ENCODE measurements at regions not wholly inside any gene's neighbourhood (a gene's known extent, or its start where the extent isn't known, plus 50 kb on each side); places are given as distances from the start of the nearest gene placed in this dataset.

- H3K4me3 ChIP-seq = no peak overlapping the region
- H3K27me3 ChIP-seq = no peaks in the 10 kb centered on the region
- no peak for TF ChIP-seq CTCF (IDR thresholded peaks at IDR 0.05)
- no peaks in the 10 kb centered on the region for H3K4me1 ChIP-seq
- H3K36me3 ChIP-seq = no peaks in the 10 kb centered on the region
- ATAC-seq (no peak), DNase-seq (no peak)
- no peak overlapping the region for H3K27ac ChIP-seq
- H3K9me3 ChIP-seq = peaks cover 4% of the 10 kb centered on the region
- intact Hi-C loops (cut with DNase I) = no loop called here
These were observed 186.5 kb downstream of the LURAP1L start for GRCh38 chr9:12961276-12961809.

GRCh38 chr9:12963537-12963936, 188.7 kb downstream of the LURAP1L start:
- no peak overlapping the region for H3K27ac ChIP-seq
- H3K36me3 ChIP-seq = no peaks in the 10 kb centered on the region
- no peak overlapping the region for H3K4me3 ChIP-seq
- intact Hi-C loops (cut with DNase I) = no loop called here
- DNase-seq = no peak
- TF ChIP-seq CTCF (IDR thresholded peaks at IDR 0.05) = no peak
- no peak for ATAC-seq
- peaks cover 3% of the 10 kb centered on the region for H3K9me3 ChIP-seq
- H3K4me1 ChIP-seq = no peaks in the 10 kb centered on the region
- no peaks in the 10 kb centered on the region for H3K27me3 ChIP-seq

- intact Hi-C loops (cut with DNase I) = no loop called here
- DNase-seq (no peak), ATAC-seq (no peak)
- Histone ChIP-seq H3K27ac (no peak overlapping the region), H3K9me3 (no peaks in the 10 kb centered on the region), H3K36me3 (no peaks in the 10 kb centered on the region), H3K4me1 (no peaks in the 10 kb centered on the region), H3K4me3 (no peak overlapping the region), H3K27me3 (no peaks in the 10 kb centered on the region)
- TF ChIP-seq CTCF (IDR thresholded peaks at IDR 0.05) = no peak
These were observed 189.5 kb downstream of the LURAP1L start for GRCh38 chr9:12964271-12964670.

- no peak overlapping the region for H3K27ac ChIP-seq
- intact Hi-C loops (cut with DNase I) = no loop called here
- H3K4me1 ChIP-seq = no peaks in the 10 kb centered on the region
- TF ChIP-seq CTCF (IDR thresholded peaks at IDR 0.05) = no peak
- no peak overlapping the region for H3K4me3 ChIP-seq
- DNase-seq (no peak), ATAC-seq (no peak)
- no peaks in the 10 kb centered on the region for H3K36me3 ChIP-seq
- H3K27me3 ChIP-seq = no peaks in the 10 kb centered on the region
- no peaks in the 10 kb centered on the region for H3K9me3 ChIP-seq
These were observed 190.5 kb downstream of the LURAP1L start for GRCh38 chr9:12965303-12965702.

GRCh38 chr9:12968093-12968492, 193.3 kb downstream of the LURAP1L start:
- ATAC-seq = no peak
- intact Hi-C loops (cut with DNase I) = no loop called here
- no peak for TF ChIP-seq CTCF (IDR thresholded peaks at IDR 0.05)
- H3K4me3 ChIP-seq = no peak overlapping the region
- no peak overlapping the region for H3K27ac ChIP-seq
- H3K36me3 ChIP-seq = no peaks in the 10 kb centered on the region
- no peaks in the 10 kb centered on the region for H3K27me3 ChIP-seq
- DNase-seq = no peak
- H3K4me1 ChIP-seq = no peaks in the 10 kb centered on the region
- no peaks in the 10 kb centered on the region for H3K9me3 ChIP-seq

Data from upper lobe of right lung (tissue), 1 donor.